Uterus (tissue), 3 donors: ENCODE measurements at regions not wholly inside any gene's neighbourhood (a gene's known extent, or its start where the extent isn't known, plus 50 kb on each side); places are given as distances from the start of the nearest gene placed in this dataset.

Source experiments
- DNase-seq, 2 donors: peaks; one replicate each; pipeline ENCODE4 v3.0.0-alpha.2; 2019 to 2020
- H3K27ac ChIP-seq, 2 donors: fragments of 200-600 bp; sonication (generic); 1 replicate in 1 of 2; 2 replicates in 1 of 2; pipeline ENCODE4 v1.5.1; 2016 to 2018
- H3K27me3 ChIP-seq, 2 donors: fragments of 200-600 bp; sonication (generic); one replicate each; pipeline ENCODE4 v1.5.1; 2018 to 2019; ENCODE audit warnings: control low read depth in 1 of 2
- H3K36me3 ChIP-seq, 2 donors: fragments of 200-600 bp; sonication (generic); one replicate each; pipeline ENCODE4 v1.5.1; 2019; ENCODE audit warnings: control low read depth in 1 of 2
- H3K4me1 ChIP-seq, 2 donors: fragments of 200-600 bp; sonication (generic); one replicate each; pipeline ENCODE4 v1.5.1; 2018 to 2019; ENCODE audit warnings: control low read depth in 1 of 2
- H3K4me3 ChIP-seq, 2 donors: fragments of 200-600 bp; sonication (generic); 1 replicate in 1 of 2; 2 replicates in 1 of 2; pipeline ENCODE4 v1.5.1; 2018 to 2019; ENCODE audit warnings: mild to moderate bottlenecking in 1 of 2
- H3K9me3 ChIP-seq, 2 donors: fragments of 200-600 bp; sonication (generic); one replicate each; pipeline ENCODE4 v1.5.1; 2019; ENCODE audit warnings: control low read depth in 1 of 2
- POLR2A ChIP-seq, 2 donors: fragments of 450-650 bp; IDR thresholded peaks; one replicate each; pipeline ENCODE4 v1.6.1; 2016; ENCODE audit warnings: antibody characterized with exemption in 2 of 2, mild to moderate bottlenecking in 1 of 2, moderate library complexity in 1 of 2
- intact Hi-C: fragments of 100-400 bp; cut with DNase I; formaldehyde crosslinking; loops from one replicate; pipeline ENCODE4 v1.15.1; 2023; ENCODE audit warnings: low total_unique reads
- TF ChIP-seq, protein P1 (sequence below), 4 experiments: fragments of 200-600 bp in 2 of 4; fragments of 450-650 bp in 2 of 4; sonication (generic) in 2 of 4; IDR thresholded peaks; one replicate each; pipeline ENCODE4 v1.5.1; 2016 to 2019; ENCODE audit warnings: antibody characterized with exemption in 4 of 4, mild to moderate bottlenecking in 2 of 4, moderate library complexity in 1 of 4
- donor health status: DM: yes; HTN: yes; CAD: no.

DNA sequence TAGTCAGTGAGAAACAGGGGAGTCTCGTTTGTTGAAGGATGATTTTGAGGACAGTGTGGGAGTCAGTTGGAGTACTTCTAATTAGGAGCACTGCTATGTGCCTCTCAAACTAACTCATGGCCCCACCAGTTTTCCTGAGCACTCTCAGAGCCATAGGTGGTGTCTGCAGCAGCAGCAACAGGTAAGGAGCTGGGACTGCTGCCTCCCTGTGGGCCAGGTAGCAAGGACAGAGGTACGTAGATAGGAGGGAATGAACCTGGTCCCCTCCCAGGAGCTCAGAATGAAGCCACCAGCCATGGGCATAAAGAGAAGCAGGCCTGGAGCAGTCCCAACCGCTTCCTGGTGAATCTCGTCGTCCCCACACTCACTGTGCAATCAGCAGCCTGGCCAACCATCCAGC lies 183.4 kb downstream of the BUD13 start:
- H3K4me3 ChIP-seq = no peak overlapping the region
- H3K27me3 ChIP-seq = no peaks in the 10 kb centered on the region
- intact Hi-C loops = no loop called here
- no peaks in the 10 kb centered on the region for H3K36me3 ChIP-seq
- DNase-seq = no peak
- no peak overlapping the region for H3K27ac ChIP-seq
- TF ChIP-seq POLR2A (IDR thresholded peaks at IDR 0.05) = no peak
- TF ChIP-seq, protein P1, sequence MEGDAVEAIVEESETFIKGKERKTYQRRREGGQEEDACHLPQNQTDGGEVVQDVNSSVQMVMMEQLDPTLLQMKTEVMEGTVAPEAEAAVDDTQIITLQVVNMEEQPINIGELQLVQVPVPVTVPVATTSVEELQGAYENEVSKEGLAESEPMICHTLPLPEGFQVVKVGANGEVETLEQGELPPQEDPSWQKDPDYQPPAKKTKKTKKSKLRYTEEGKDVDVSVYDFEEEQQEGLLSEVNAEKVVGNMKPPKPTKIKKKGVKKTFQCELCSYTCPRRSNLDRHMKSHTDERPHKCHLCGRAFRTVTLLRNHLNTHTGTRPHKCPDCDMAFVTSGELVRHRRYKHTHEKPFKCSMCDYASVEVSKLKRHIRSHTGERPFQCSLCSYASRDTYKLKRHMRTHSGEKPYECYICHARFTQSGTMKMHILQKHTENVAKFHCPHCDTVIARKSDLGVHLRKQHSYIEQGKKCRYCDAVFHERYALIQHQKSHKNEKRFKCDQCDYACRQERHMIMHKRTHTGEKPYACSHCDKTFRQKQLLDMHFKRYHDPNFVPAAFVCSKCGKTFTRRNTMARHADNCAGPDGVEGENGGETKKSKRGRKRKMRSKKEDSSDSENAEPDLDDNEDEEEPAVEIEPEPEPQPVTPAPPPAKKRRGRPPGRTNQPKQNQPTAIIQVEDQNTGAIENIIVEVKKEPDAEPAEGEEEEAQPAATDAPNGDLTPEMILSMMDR (IDR thresholded peaks at IDR 0.05) = no peak
- no peaks in the 10 kb centered on the region for H3K9me3 ChIP-seq
- peaks cover 7 to 11% of the 10 kb centered on the region in 2 donors for H3K4me1 ChIP-seq

DNA sequence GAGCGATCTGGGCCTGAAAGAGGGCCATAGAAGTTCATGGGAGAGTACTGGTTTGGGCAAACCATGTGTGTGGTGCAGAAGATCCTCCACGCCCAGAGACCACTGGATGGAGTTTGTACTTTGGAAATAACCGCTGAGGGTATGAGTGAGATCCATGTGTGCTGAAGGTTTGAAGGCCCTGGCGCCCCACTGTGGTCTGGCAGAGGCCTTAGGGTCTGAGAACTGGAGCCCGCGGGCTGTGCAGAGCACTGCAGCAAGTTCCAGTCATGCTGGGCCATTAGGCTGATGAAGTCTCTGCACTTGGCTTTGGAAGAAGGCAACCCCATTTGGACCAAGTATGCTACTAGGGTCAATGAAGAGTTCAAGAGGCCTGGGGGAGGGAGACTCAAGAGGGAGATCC lies 186.4 kb downstream of the BUD13 start:
- no peaks in the 10 kb centered on the region for H3K9me3 ChIP-seq
- TF ChIP-seq, protein P1 (IDR thresholded peaks at IDR 0.05) = no peak
- no peak for TF ChIP-seq POLR2A (IDR thresholded peaks at IDR 0.05)
- no peaks in the 10 kb centered on the region for H3K36me3 ChIP-seq
- no peak overlapping the region for H3K4me3 ChIP-seq
- peaks cover 6 to 7% of the 10 kb centered on the region in 2 donors for H3K4me1 ChIP-seq
- H3K27me3 ChIP-seq = peaks cover 0 to 2% of the 10 kb centered on the region in 2 donors
- DNase-seq = no peak
- intact Hi-C loops = no loop called here
- H3K27ac ChIP-seq = no peak overlapping the region

DNA sequence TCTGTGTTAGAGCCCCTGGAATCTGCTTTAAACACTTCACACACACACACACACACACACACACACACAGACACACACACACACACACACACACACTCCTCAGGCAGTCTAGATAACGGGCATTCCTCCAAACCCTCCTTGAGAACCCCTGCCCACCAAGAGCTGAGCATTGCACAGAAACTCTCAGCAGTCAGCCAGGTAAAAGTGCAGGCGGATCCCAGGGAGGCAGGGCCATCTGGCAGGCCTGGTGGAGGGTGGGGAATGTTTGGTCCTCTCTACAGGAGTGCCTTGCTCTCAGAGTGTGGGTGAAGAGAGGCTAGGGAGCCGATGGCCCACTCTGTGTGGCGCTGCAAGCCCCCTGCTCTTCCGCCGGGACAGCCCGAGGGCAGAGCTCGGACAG lies 190.2 kb downstream of the BUD13 start:
- no peak for TF ChIP-seq POLR2A (IDR thresholded peaks at IDR 0.05)
- TF ChIP-seq, protein P1 (IDR thresholded peaks at IDR 0.05) = no peak
- Histone ChIP-seq H3K27ac (no peak overlapping the region), H3K9me3 (no peaks in the 10 kb centered on the region), H3K27me3 (peaks cover 5 to 7% of the 10 kb centered on the region in 2 donors), H3K36me3 (no peaks in the 10 kb centered on the region), H3K4me1 (peaks cover 0 to 9% of the 10 kb centered on the region in 2 donors), H3K4me3 (no peak overlapping the region)
- DNase-seq = no peak
- intact Hi-C loops = no loop called here

DNA sequence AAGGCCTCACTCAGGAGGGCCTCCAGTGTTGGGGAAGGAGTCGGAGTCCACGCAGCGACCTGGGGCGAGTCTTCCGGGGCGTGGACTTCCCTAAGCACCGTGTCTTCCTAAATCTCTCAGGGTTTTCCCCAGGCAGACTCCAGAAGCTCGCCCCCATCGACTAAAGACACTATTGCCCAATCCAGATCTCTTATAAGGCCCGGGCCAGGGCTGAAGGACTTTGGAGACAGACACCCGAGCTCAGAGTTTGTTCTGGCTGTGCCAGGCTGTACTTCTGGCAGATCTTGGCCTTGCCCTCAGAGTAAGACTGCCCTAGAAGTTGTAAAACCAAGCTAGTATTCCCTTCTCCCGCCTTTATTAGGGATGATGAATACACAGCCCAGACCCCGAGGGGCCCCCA lies 191.4 kb downstream of the BUD13 start:
- Histone ChIP-seq H3K27ac (no peak overlapping the region), H3K27me3 (peaks cover 5 to 7% of the 10 kb centered on the region in 2 donors), H3K4me1 (peaks cover 0 to 9% of the 10 kb centered on the region in 2 donors), H3K36me3 (no peaks in the 10 kb centered on the region), H3K9me3 (no peaks in the 10 kb centered on the region), H3K4me3 (no peak overlapping the region)
- no peak for TF ChIP-seq POLR2A (IDR thresholded peaks at IDR 0.05)
- TF ChIP-seq, protein P1 (IDR thresholded peaks at IDR 0.05) = no peak
- intact Hi-C loops = no loop called here
- no peak for DNase-seq

DNA sequence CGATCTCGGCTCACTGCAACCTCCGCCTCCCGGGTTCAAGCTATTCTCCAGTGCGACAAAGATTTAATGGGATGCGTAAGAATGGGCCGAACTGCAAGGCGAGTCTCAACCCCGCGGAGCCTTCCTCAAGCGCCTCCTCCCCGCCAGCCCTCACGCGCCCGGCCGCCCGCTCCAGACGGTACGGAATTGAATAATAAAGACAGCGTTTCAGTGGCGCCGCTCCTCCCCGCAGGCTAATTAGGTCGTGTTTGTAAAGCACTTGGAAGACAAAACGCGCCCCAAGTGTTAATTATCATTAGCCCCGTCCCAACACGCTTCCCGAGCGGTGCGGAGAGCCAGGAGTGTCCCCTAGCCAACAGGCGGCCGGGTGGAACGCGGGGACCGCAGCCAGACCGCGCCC lies 192.0 kb downstream of the BUD13 start:
- no peak overlapping the region for H3K4me3 ChIP-seq
- TF ChIP-seq POLR2A (IDR thresholded peaks at IDR 0.05) = no peak
- TF ChIP-seq, protein P1 (IDR thresholded peaks at IDR 0.05) = no peak
- no peaks in the 10 kb centered on the region for H3K36me3 ChIP-seq
- H3K27ac ChIP-seq = no peak overlapping the region
- no peak for DNase-seq
- H3K4me1 ChIP-seq = peaks cover 0 to 9% of the 10 kb centered on the region in 2 donors
- peaks cover 5 to 7% of the 10 kb centered on the region in 2 donors for H3K27me3 ChIP-seq
- H3K9me3 ChIP-seq = no peaks in the 10 kb centered on the region
- intact Hi-C loops = no loop called here
